ENCODE measurements at regions not wholly inside any gene's neighbourhood (a gene's known extent, or its start where the extent isn't known, plus 50 kb on each side); places are given as distances from the start of the nearest gene placed in this dataset.

DNA sequence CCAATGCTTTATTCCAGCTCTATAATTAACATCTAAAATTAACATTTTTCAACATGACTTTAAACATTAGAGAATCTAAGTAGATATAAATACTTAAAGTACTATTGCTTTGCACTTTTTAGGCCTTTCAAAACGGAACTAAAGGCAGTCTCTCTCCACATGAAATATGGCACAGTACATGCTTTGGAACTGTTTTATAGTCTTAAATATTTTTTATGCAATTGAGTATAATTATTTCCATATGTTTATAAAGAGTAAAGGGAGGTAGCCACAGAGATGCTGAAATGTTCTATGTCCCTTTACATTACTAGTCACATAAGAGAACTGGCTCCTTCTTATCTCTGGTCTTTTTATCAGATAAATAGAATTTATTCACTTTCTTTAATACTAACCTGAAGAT lies 674.0 kb downstream of the PLCL1 start:
- TF ChIP-seq, protein P1, sequence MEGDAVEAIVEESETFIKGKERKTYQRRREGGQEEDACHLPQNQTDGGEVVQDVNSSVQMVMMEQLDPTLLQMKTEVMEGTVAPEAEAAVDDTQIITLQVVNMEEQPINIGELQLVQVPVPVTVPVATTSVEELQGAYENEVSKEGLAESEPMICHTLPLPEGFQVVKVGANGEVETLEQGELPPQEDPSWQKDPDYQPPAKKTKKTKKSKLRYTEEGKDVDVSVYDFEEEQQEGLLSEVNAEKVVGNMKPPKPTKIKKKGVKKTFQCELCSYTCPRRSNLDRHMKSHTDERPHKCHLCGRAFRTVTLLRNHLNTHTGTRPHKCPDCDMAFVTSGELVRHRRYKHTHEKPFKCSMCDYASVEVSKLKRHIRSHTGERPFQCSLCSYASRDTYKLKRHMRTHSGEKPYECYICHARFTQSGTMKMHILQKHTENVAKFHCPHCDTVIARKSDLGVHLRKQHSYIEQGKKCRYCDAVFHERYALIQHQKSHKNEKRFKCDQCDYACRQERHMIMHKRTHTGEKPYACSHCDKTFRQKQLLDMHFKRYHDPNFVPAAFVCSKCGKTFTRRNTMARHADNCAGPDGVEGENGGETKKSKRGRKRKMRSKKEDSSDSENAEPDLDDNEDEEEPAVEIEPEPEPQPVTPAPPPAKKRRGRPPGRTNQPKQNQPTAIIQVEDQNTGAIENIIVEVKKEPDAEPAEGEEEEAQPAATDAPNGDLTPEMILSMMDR (IDR thresholded peaks at IDR 0.05; ENCODE audit: borderline replicate concordance, control extremely low read depth, extremely low read depth, insufficient read depth, missing control alignments) = no peak
- DNase-seq (ENCODE audit: low spot score) = no peak
- in situ Hi-C loops (cut with MboI; ENCODE audit: low sequenced_read_pairs, unreplicated experiment) = no loop called here

DNA sequence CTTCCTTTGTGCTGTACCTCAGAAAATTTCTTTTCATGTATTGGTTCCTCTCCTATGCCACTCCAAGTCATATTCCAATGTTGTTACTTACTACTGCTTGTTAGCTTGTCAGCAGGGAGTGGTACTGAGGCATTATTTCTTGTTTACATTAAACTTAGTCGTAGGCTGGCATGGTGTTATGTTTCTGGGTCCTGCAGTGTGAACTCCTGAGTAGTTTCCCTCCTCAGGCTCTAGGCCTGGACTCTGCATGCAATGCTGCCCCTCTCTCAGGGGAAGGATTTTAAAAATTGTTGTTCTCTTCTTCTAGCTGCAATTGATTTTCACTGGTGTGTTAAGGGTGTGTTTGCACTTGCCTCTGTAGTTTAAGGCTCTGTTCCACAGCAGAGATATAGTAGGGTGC lies 671.6 kb downstream of the PLCL1 start:
- no peak for DNase-seq (ENCODE audit: low spot score)
- TF ChIP-seq, protein P1 (IDR thresholded peaks at IDR 0.05; ENCODE audit: borderline replicate concordance, control extremely low read depth, extremely low read depth, insufficient read depth, missing control alignments) = no peak
- in situ Hi-C loops (cut with MboI; ENCODE audit: low sequenced_read_pairs, unreplicated experiment) = no loop called here

DNA sequence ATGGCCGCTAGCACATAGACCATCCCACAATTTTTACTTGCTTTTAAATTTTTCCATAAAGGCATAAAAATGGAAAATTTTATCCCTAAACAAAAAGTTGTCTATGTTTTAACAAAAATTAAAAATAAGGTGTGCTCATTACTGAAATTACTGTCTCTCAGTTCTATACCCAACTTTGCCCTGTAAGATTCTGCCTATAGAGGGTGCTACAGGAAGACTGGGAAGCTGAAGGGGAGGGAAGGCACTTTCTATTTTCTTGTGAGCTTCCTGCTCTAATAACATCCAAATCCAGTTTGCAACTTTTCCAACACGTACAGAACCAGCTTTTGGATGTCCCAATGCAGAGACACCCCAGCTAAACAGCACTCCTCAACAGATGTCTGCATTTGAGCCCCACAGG lies 666.9 kb downstream of the PLCL1 start:
- in situ Hi-C loops (cut with MboI; ENCODE audit: low sequenced_read_pairs, unreplicated experiment) = no loop called here
- TF ChIP-seq, protein P1 (IDR thresholded peaks at IDR 0.05; ENCODE audit: borderline replicate concordance, control extremely low read depth, extremely low read depth, insufficient read depth, missing control alignments) = no peak
- no peak for DNase-seq (ENCODE audit: low spot score)

DNA sequence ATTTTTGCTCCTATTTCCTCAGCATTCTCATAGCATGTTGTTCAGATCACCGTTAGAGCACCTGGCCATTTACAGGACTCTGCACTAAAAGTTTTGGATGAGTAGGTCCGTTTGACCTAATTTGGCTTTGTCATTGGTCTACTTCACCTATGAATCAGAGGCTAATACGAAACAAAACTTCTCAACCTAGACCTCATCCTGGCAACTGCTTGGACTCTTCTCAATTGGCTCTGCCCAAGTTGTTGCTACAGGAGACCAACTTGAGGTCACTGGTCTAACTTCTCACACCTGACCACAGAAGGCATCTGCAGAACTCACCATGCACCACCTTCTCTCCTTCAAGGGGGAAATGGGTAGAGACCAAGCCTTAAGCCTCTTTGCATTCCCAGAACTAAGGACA lies 663.7 kb downstream of the PLCL1 start:
- TF ChIP-seq, protein P1 (IDR thresholded peaks at IDR 0.05; ENCODE audit: borderline replicate concordance, control extremely low read depth, extremely low read depth, insufficient read depth, missing control alignments) = no peak
- in situ Hi-C loops (cut with MboI; ENCODE audit: low sequenced_read_pairs, unreplicated experiment) = no loop called here
- DNase-seq (ENCODE audit: low spot score) = no peak

DNA sequence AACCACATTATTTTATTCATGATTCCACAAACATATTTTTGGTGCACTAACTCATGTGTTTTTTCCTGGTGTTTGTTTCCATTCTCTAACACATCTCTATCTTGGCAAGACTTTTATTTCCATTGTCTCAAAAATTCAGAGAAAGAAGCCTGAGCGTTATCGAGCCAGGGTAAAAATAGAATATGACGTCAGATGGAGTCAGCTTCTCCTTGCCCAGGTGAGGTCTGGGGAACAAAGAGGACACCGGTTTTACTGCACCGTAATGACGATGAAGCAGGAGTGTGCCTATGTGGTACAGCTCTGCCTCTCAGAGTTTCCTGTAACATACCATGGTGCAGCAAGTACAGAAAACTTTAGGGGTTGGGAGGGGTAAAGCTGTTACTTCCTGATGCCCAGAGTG lies 661.6 kb downstream of the PLCL1 start:
- DNase-seq (ENCODE audit: low spot score) = no peak
- TF ChIP-seq, protein P1 (IDR thresholded peaks at IDR 0.05; ENCODE audit: borderline replicate concordance, control extremely low read depth, extremely low read depth, insufficient read depth, missing control alignments) = no peak
- in situ Hi-C loops (cut with MboI; ENCODE audit: low sequenced_read_pairs, unreplicated experiment) = no loop called here

DNA sequence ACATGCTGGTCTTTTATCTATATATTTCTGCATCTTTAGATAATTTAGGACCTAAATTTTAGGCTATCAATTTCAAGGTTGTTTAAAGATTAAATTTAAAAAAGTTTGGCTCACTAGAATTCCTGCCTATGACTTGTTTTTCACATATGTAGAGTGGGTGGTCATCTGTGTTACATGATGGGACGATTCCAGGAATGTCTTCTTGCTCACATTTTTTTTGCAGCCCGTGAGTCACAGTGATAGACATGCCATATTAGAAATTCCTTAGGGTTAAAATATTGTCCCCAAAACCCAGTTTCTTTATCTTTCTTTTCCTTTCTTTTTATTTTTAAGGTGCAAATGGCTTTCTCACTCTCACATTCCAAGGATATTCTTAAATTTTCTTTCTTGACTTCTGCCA lies 652.0 kb downstream of the PLCL1 start:
- TF ChIP-seq, protein P1 (IDR thresholded peaks at IDR 0.05; ENCODE audit: borderline replicate concordance, control extremely low read depth, extremely low read depth, insufficient read depth, missing control alignments) = no peak
- in situ Hi-C loops (cut with MboI; ENCODE audit: low sequenced_read_pairs, unreplicated experiment) = no loop called here

DNA sequence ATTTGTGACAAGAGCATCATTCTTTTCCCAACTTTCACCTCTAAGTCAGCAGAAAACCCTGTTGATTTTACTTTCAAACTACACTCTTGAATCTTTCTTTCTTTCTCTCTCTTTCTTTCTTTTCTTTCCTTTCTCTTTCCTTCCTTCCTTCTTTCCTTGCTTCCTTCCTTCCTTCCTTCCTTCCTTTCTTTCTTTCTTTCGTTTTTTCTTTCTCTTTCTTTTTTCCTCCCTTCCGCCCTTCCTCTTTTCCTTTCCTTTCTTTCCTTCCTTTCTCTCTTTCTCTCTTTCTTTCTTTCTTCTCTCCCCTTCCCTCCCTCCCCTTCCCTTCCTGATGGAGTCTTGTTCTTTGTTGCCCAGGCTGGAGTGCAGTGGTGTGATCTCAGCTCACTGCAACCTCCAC lies 649.5 kb downstream of the PLCL1 start:
- TF ChIP-seq, protein P1 (IDR thresholded peaks at IDR 0.05; ENCODE audit: borderline replicate concordance, control extremely low read depth, extremely low read depth, insufficient read depth, missing control alignments) = no peak
- DNase-seq (ENCODE audit: low spot score) = no peak
- in situ Hi-C loops (cut with MboI; ENCODE audit: low sequenced_read_pairs, unreplicated experiment) = no loop called here

More for the DNA sequence above, 652.0 kb downstream of the PLCL1 start:
- DNase-seq (ENCODE audit: low spot score) = no peak
